ENCODE measurements at regions not wholly inside any gene's neighbourhood (a gene's known extent, or its start where the extent isn't known, plus 50 kb on each side); places are given as distances from the start of the nearest gene placed in this dataset.

GRCh38 chr6:25112322-25112773 is 166.8 kb upstream of the CARMIL1 start:
- Histone ChIP-seq H3K4me3 (no peak overlapping the region), H3K27ac (peak overlapping the region in 1 of 2 donors; percentile 35), H3K36me3 (no peaks in the 10 kb centered on the region), H3K27me3 (no peaks in the 10 kb centered on the region), H3K4me1 (no peaks in the 10 kb centered on the region), H3K9me3 (no peaks in the 10 kb centered on the region)
- TF ChIP-seq CTCF (IDR thresholded peaks at IDR 0.05) (no peak), POLR2A (IDR thresholded peaks at IDR 0.05) (no peak)
- DNase-seq, result no peak
- intact Hi-C loops (cut with DNase I; ENCODE audit: low total_unique reads), result no loop called here

- Histone ChIP-seq H3K4me1 (no peaks in the 10 kb centered on the region), H3K27ac (peak overlapping the region in 1 of 2 donors; percentile 47), H3K9me3 (no peaks in the 10 kb centered on the region), H3K4me3 (no peak overlapping the region), H3K27me3 (no peaks in the 10 kb centered on the region), H3K36me3 (no peaks in the 10 kb centered on the region)
- TF ChIP-seq CTCF (IDR thresholded peaks at IDR 0.05) (no peak), POLR2A (IDR thresholded peaks at IDR 0.05) (no peak)
- intact Hi-C loops (cut with DNase I; ENCODE audit: low total_unique reads), result no loop called here
- no peak for DNase-seq
Observed at GRCh38 chr6:25113436-25113835, 165.7 kb upstream of the CARMIL1 start.

GRCh38 chr6:25118038-25118437 is 161.1 kb upstream of the CARMIL1 start:
- no peaks in the 10 kb centered on the region for H3K4me1 ChIP-seq
- TF ChIP-seq CTCF (IDR thresholded peaks at IDR 0.05) (no peak), POLR2A (IDR thresholded peaks at IDR 0.05) (no peak)

GRCh38 chr6:25121186-25121585 is 158.0 kb upstream of the CARMIL1 start:
- intact Hi-C loops (cut with DNase I; ENCODE audit: low total_unique reads), result no loop called here
- Histone ChIP-seq H3K4me1 (no peaks in the 10 kb centered on the region), H3K9me3 (no peaks in the 10 kb centered on the region), H3K36me3 (no peaks in the 10 kb centered on the region), H3K4me3 (no peak overlapping the region), H3K27me3 (no peaks in the 10 kb centered on the region), H3K27ac (peak overlapping the region; percentile 55 to 79)
- DNase-seq, result no peak
- TF ChIP-seq POLR2A (IDR thresholded peaks at IDR 0.05) (no peak), CTCF (IDR thresholded peaks at IDR 0.05) (no peak)

More at GRCh38 chr6:25118038-25118437, 161.1 kb upstream of the CARMIL1 start:
- Histone ChIP-seq H3K4me3 (no peak overlapping the region), H3K36me3 (no peaks in the 10 kb centered on the region), H3K27me3 (no peaks in the 10 kb centered on the region), H3K27ac (peak overlapping the region in 1 of 2 donors; percentile 57), H3K9me3 (no peaks in the 10 kb centered on the region)
- no peak for DNase-seq
- intact Hi-C loops (cut with DNase I; ENCODE audit: low total_unique reads), result no loop called here

- no peak for TF ChIP-seq POLR2A (IDR thresholded peaks at IDR 0.05)
- TF ChIP-seq CTCF (IDR thresholded peaks at IDR 0.05), result no peak
- H3K9me3 ChIP-seq, result no peaks in the 10 kb centered on the region
- no peak overlapping the region for H3K4me3 ChIP-seq
- no peaks in the 10 kb centered on the region for H3K4me1 ChIP-seq
- H3K36me3 ChIP-seq, result no peaks in the 10 kb centered on the region
- no peaks in the 10 kb centered on the region for H3K27me3 ChIP-seq
- DNase-seq, result peak; percentile 38 to 61
- peak overlapping the region; percentile 55 to 79 for H3K27ac ChIP-seq
- intact Hi-C loops (cut with DNase I; ENCODE audit: low total_unique reads), result no loop called here
Observed at GRCh38 chr6:25122001-25122400, 157.2 kb upstream of the CARMIL1 start.

Measured in uterus (tissue), 3 donors.